Kidney (tissue), 13 donors: ENCODE measurements at regions not wholly inside any gene's neighbourhood (a gene's known extent, or its start where the extent isn't known, plus 50 kb on each side); places are given as distances from the start of the nearest gene placed in this dataset.

Source experiments
- DNase-seq, 5 donors: peaks; one replicate each; pipeline ENCODE4 v3.0.0-alpha.2; 2013 to 2020
- FAIRE-seq: peaks from 2 replicates; lab custom pipeline; 2012; peaks lifted over from hg19 to GRCh38; lab: Jason Lieb, UNC
- H3K27ac ChIP-seq, 2 donors: one replicate each; pipeline ENCODE4 v1.7.0; 2013; ENCODE audit warnings: low read depth in 2 of 2, low read length in 2 of 2, inconsistent platforms in 1 of 2
- H3K27me3 ChIP-seq: one replicate; pipeline ENCODE4 v1.7.1; 2013; ENCODE audit warnings: low read length, inconsistent platforms; ENCODE audit not compliant: control insufficient read depth, insufficient read depth
- H3K36me3 ChIP-seq, 3 donors: one replicate each; pipeline versions ENCODE4 v1.7.0 to v1.7.1; 2013; ENCODE audit warnings: low read length in 3 of 3, control low read depth in 1 of 3, inconsistent platforms in 1 of 3; ENCODE audit not compliant: insufficient read depth in 3 of 3, control insufficient read depth in 2 of 3
- H3K4me1 ChIP-seq, 3 donors: one replicate each; pipeline versions ENCODE4 v1.7.0 to v1.7.1; 2013; ENCODE audit warnings: low read length in 3 of 3, inconsistent platforms in 1 of 3, low read depth in 1 of 3; ENCODE audit not compliant: control insufficient read depth in 2 of 3, insufficient read depth in 2 of 3
- H3K4me3 ChIP-seq, 3 donors: one replicate each; pipeline versions ENCODE4 v1.7.0 to v1.8.1; 2013; ENCODE audit warnings: low read length in 3 of 3, control low read depth in 1 of 3, inconsistent platforms in 1 of 3
- H3K9ac ChIP-seq, 3 donors: one replicate each; pipeline versions ENCODE4 v1.7.0 to v1.7.1; 2013; ENCODE audit warnings: low read length in 3 of 3, control low read depth in 1 of 3, inconsistent platforms in 1 of 3
- H3K9me3 ChIP-seq, 3 donors: one replicate each; pipeline versions ENCODE4 v1.7.0 to v1.7.1; 2013; ENCODE audit warnings: low read length in 3 of 3, control low read depth in 1 of 3, inconsistent platforms in 1 of 3; ENCODE audit not compliant: control insufficient read depth in 2 of 3, insufficient read depth in 1 of 3
- CTCF ChIP-seq: IDR thresholded peaks from 3 replicates; pipeline ENCODE4 v1.5.1; 2012; ENCODE audit warnings: mild to moderate bottlenecking, moderate library complexity, borderline replicate concordance; ENCODE audit not compliant: insufficient read depth; ENCODE audit errors: extremely low read depth
- intact Hi-C: fragments of 100-400 bp; cut with DNase I; formaldehyde crosslinking; loops from one replicate; pipeline ENCODE4 v1.11.1; 2022
- donor health status: control.
- donor health status: control.
- donor health status: control.
- donor health status: control.
- donor health status: control.
- donor health status: DM: yes; HTN: yes; CAD: no.
- donor health status: Normal renal cell carcinoma (clear cell type).

GRCh38 chrY:8572916-8573315 lies 764.3 kb upstream of the TSPY4 start:
- Histone ChIP-seq H3K27me3 (no peaks in the 10 kb centered on the region), H3K9me3 (no peaks in the 10 kb centered on the region), H3K27ac (no peak overlapping the region), H3K9ac (no peak overlapping the region), H3K4me3 (no peak overlapping the region), H3K4me1 (no peaks in the 10 kb centered on the region), H3K36me3 (no peaks in the 10 kb centered on the region)
- DNase-seq: no peak
- intact Hi-C loops: no loop called here
- no peak for TF ChIP-seq CTCF
- no peak for FAIRE-seq

GRCh38 chrY:8582277-8582850 lies 754.9 kb upstream of the TSPY4 start:
- intact Hi-C loops: no loop called here
- no peak for FAIRE-seq

GRCh38 chrY:8583191-8583590 lies 754.1 kb upstream of the TSPY4 start:
- H3K4me1 ChIP-seq: no peaks in the 10 kb centered on the region
- intact Hi-C loops: no loop called here

More at GRCh38 chrY:8582277-8582850, 754.9 kb upstream of the TSPY4 start:
- H3K27ac ChIP-seq: no peak overlapping the region
- H3K36me3 ChIP-seq: no peaks in the 10 kb centered on the region
- no peak for DNase-seq
- no peak for TF ChIP-seq CTCF
- no peak overlapping the region for H3K9ac ChIP-seq
- no peaks in the 10 kb centered on the region for H3K27me3 ChIP-seq
- H3K4me3 ChIP-seq: no peak overlapping the region
- no peaks in the 10 kb centered on the region for H3K4me1 ChIP-seq
- no peaks in the 10 kb centered on the region for H3K9me3 ChIP-seq

More at GRCh38 chrY:8583191-8583590, 754.1 kb upstream of the TSPY4 start:
- Histone ChIP-seq H3K27me3 (no peaks in the 10 kb centered on the region), H3K9ac (no peak overlapping the region), H3K36me3 (no peaks in the 10 kb centered on the region), H3K27ac (no peak overlapping the region), H3K9me3 (no peaks in the 10 kb centered on the region), H3K4me3 (no peak overlapping the region)
- FAIRE-seq (no peak), DNase-seq (no peak)
- TF ChIP-seq CTCF: no peak
